Ovary (tissue), 3 donors: ENCODE measurements at regions not wholly inside any gene's neighbourhood (a gene's known extent, or its start where the extent isn't known, plus 50 kb on each side); places are given as distances from the start of the nearest gene placed in this dataset.

Experiments
- CTCF ChIP-seq, 3 donors: fragments of 450-650 bp in 2 of 3; fragments of 200-600 bp in 1 of 3; IDR thresholded peaks; one replicate each; pipeline versions ENCODE4 v1.5.1 to v1.8.0; 2016 to 2022; ENCODE audit warnings: antibody characterized with exemption in 3 of 3, mild to moderate bottlenecking in 1 of 3
- POLR2A ChIP-seq: fragments of 450-650 bp; IDR thresholded peaks from one replicate; pipeline ENCODE4 v1.6.1; 2017; ENCODE audit warnings: antibody characterized with exemption, mild to moderate bottlenecking, moderate library complexity
- donor health status: DM: no; HTN: no; CAD: no.

- TF ChIP-seq POLR2A (no peak), CTCF (IDR thresholded peaks at IDR 0.05) (no peak)
Observed at GRCh38 chr6:6866656-6867403, 240.9 kb upstream of the RREB1 start.
